GM12865 (cell line): ENCODE measurements at regions not wholly inside any gene's neighbourhood (a gene's known extent, or its start where the extent isn't known, plus 50 kb on each side); places are given as distances from the start of the nearest gene placed in this dataset.

ENCODE experiments used
- DNase-seq: peaks from one replicate; pipeline ENCODE4 v3.0.0; 2010; ENCODE audit warnings: low read depth
- H3K4me3 ChIP-seq: 2 replicates; pipeline ENCODE4 v1.5.1; 2011; ENCODE audit warnings: mild to moderate bottlenecking, low read depth, low read length, control low read depth
- TF ChIP-seq, protein P1 (sequence below): IDR thresholded peaks from 2 replicates; pipeline ENCODE4 v1.5.1; 2011; ENCODE audit warnings: low read length, control low read depth, low read depth, inconsistent platforms; ENCODE audit not compliant: insufficient read depth; ENCODE audit errors: missing control alignments

DNA sequence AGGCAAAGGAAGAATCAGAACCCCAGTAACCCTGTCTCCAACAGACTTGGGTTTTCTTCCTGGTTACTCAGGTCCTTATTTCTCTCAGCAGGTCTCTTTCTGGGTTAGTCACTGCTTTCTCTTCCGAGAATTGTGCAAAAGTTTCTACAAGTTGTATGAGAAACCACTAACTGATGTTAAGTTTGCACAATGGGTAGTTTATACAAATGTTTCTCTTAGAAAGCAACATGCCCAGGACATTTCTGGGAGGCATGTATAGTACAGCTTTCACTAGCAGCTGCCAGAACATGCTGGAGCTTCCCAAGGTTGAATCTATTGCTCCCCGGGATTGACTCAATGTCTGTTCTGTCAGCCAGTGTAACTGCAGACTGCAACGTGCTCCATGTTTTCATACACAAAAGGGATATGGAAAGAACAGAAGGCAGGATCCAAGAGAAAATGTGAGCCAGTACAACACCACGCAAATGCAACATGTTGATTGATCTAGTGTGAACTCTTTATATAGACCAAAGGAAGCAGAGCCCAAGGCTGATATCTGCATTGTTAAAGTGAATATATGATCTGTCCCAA is 887.8 kb downstream of the MCTP2 start:
- no peak for DNase-seq

DNA sequence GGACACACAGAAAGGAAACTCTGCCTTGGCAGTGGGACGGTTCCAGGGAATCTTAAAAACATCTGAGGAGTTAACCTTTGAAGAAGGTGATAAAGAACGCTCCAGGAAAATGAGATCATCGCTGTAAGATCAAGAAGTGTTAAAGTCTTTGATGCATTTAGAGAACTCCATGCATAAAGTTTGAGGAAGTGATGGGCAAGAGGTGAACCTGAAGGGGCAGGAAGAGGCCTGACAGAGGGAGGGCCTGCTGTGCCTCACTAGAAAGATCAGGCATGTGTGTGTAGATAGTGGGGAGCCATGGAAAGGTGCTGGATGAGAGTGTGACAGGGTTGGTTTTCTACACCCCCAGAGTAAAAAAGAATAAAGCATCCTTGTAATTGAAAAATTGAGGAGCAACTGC is 889.2 kb downstream of the MCTP2 start:
- H3K4me3 ChIP-seq, result no peak overlapping the region
- no peak for DNase-seq
- TF ChIP-seq, protein P1, sequence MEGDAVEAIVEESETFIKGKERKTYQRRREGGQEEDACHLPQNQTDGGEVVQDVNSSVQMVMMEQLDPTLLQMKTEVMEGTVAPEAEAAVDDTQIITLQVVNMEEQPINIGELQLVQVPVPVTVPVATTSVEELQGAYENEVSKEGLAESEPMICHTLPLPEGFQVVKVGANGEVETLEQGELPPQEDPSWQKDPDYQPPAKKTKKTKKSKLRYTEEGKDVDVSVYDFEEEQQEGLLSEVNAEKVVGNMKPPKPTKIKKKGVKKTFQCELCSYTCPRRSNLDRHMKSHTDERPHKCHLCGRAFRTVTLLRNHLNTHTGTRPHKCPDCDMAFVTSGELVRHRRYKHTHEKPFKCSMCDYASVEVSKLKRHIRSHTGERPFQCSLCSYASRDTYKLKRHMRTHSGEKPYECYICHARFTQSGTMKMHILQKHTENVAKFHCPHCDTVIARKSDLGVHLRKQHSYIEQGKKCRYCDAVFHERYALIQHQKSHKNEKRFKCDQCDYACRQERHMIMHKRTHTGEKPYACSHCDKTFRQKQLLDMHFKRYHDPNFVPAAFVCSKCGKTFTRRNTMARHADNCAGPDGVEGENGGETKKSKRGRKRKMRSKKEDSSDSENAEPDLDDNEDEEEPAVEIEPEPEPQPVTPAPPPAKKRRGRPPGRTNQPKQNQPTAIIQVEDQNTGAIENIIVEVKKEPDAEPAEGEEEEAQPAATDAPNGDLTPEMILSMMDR, result no peak

More for the DNA sequence above, 887.8 kb downstream of the MCTP2 start:
- no peak overlapping the region for H3K4me3 ChIP-seq
- TF ChIP-seq, protein P1, result no peak

DNA sequence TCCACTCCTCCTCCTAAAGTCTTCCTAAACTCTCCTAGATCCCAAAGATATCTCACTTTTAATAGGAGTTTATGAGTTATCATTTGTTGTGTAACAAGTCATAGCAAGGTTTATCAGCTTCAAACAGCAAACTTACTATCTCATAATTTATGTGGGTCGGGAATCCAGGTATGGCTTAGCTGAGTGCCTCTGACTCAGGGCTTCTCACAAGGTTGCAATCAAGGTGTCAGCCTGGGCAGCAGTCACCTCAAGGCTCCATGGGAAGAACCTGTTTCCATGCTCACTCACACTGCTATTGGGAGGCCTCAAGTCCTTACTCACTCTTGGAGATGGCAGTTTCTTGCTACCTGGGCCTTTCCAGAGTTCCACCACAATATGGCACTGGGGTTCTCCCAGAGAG is 889.8 kb downstream of the MCTP2 start:
- no peak for DNase-seq
- TF ChIP-seq, protein P1, result no peak

DNA sequence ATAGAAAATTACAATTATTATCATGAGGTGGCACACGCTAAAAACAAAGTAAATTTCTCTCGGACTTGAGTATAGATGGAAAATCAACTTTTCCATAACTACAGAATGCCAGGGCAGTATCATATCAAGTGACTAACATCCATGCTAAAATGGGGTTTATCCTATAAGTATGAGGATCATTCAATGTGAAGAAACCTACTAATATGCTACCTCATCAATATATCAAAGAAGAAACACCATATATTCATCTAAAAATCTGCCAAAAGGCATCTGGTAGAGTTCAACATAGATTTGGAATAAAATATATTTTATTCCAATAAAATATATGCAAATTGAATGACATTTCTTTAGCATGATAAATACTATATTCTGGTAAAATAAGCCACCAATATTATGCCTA is 894.4 kb downstream of the MCTP2 start:
- DNase-seq, result no peak
- H3K4me3 ChIP-seq, result no peak overlapping the region
- TF ChIP-seq, protein P1, result no peak

More for the DNA sequence above, 889.8 kb downstream of the MCTP2 start:
- no peak overlapping the region for H3K4me3 ChIP-seq

DNA sequence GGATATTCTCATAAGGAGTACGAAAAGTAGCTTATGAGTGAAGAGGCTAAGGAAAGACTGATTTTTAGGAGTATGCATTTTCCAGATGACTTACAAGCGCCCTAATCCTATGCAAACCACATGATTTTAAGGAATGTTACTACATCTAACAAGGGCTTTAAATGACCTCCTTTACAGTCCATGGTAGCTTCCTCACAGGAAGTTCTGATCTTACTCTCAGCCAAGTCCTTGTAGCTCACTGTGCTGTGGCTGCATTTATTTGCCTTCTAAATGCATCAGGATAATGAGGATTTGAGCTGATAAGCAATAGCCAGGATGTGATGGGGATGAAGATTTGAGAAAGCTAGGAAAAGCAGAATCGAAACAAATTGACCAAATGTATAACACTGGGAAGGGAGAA is 896.0 kb downstream of the MCTP2 start:
- TF ChIP-seq, protein P1, result no peak
- DNase-seq, result no peak
- no peak overlapping the region for H3K4me3 ChIP-seq

DNA sequence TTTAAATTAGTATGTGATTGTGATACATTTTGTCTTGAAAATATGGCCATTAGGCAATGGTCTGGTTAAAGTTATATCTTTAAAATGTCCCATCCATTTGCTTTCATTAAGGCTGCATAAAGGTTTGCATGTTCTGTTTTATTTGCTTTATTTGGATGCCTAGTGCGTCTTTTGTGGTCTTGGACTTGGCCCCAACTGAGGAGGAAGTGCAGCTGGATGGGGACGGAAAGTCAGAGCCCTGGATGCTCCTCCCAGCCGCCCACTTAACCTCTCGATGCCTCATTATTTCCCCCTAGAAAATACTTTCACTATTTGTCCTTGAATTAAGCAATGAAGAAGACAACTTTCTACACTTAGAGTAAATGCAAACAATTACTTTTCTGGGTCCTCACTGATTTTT is 898.2 kb downstream of the MCTP2 start:
- no peak overlapping the region for H3K4me3 ChIP-seq
- DNase-seq, result no peak
- TF ChIP-seq, protein P1, result no peak

DNA sequence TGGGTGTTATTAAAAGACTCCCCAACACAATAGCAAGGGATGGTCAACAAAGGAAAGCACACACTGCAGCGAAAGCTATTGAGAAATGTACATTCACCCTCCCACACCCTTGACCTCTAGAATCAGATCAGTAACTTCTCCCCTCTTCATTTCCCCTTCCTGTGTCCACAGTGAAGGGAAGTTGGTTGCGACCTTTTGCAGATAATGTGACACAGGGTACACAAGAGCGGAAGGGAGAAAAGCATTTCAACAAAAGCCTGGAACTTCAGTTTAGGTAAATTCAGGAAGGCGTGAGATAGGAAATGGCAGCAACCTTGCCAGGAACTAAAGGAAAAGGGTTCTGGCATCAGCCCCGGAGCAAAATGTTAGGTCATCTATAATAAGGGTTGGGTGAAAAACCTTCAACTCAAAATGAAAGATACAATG is 899.8 kb downstream of the MCTP2 start:
- TF ChIP-seq, protein P1, result no peak
- no peak overlapping the region for H3K4me3 ChIP-seq
- DNase-seq, result no peak
